Neural cell (in vitro differentiated cells): ENCODE measurements at regions not wholly inside any gene's neighbourhood (a gene's known extent, or its start where the extent isn't known, plus 50 kb on each side); places are given as distances from the start of the nearest gene placed in this dataset.

ENCODE experiments used
- H2AFZ ChIP-seq: fragments of 200-600, 300-800 bp; sonication (generic), shearing (Covaris generic); 2 replicates; pipeline ENCODE4 v1.6.0; 2014; ENCODE audit warnings: low read depth, mild to moderate bottlenecking, antibody characterized with exemption, low read length, moderate library complexity
- H3F3A ChIP-seq: fragments of 200-600 bp; shearing (Covaris generic); 2 replicates; pipeline ENCODE4 v1.6.1; 2016; ENCODE audit warnings: mild to moderate bottlenecking, moderate library complexity, mixed read lengths, antibody characterized with exemption, low read length; ENCODE audit not compliant: insufficient read depth, poor library complexity, severe bottlenecking
- H3K27ac ChIP-seq: fragments of 200-600, 300-800 bp; sonication (generic), shearing (Covaris generic); 2 replicates; pipeline ENCODE4 v1.5.1; 2014; ENCODE audit warnings: mild to moderate bottlenecking, low read length, moderate library complexity
- H3K27me3 ChIP-seq: fragments of 300-800, 200-600 bp; sonication (generic), shearing (Covaris generic); 2 replicates; pipeline ENCODE4 v1.6.0; 2014; ENCODE audit warnings: mild to moderate bottlenecking, low read depth, low read length, moderate library complexity; ENCODE audit not compliant: insufficient read depth
- H3K36me3 ChIP-seq: fragments of 300-800, 200-600 bp; sonication (generic), shearing (Covaris generic); 2 replicates; pipeline ENCODE4 v1.5.1; 2014; ENCODE audit warnings: mild to moderate bottlenecking, antibody characterized with exemption, low read length, moderate library complexity; ENCODE audit not compliant: insufficient read depth
- H3K4me2 ChIP-seq: fragments of 300-800, 200-600 bp; sonication (generic), shearing (Covaris generic); 2 replicates; pipeline ENCODE4 v1.6.0; 2014; ENCODE audit warnings: mild to moderate bottlenecking, low read length
- H3K4me3 ChIP-seq: fragments of 300-800, 200-600 bp; sonication (generic), shearing (Covaris generic); 2 replicates; pipeline ENCODE4 v1.5.1; 2014; ENCODE audit warnings: mild to moderate bottlenecking, low read length, moderate library complexity
- H3K79me2 ChIP-seq: fragments of 200-600 bp; shearing (Covaris generic); replicated peaks from 2 replicates; pipeline ENCODE4 v1.6.0; 2014; ENCODE audit warnings: mild to moderate bottlenecking, low read length, moderate library complexity; ENCODE audit not compliant: insufficient read depth
- H3K9ac ChIP-seq: fragments of 300-800, 200-600 bp; sonication (generic), shearing (Covaris generic); 2 replicates; pipeline ENCODE4 v1.6.1; 2016; ENCODE audit warnings: mild to moderate bottlenecking, low read length, mixed read lengths
- H3K9me2 ChIP-seq: fragments of 200-600 bp; shearing (Covaris generic); 2 replicates; pipeline ENCODE4 v1.6.1; 2016; ENCODE audit warnings: mild to moderate bottlenecking, low read length, mixed read lengths; ENCODE audit not compliant: insufficient read depth
- H3K9me3 ChIP-seq: fragments of 200-600, 300-800 bp; sonication (generic), shearing (Covaris generic); 2 replicates; pipeline ENCODE4 v1.6.1; 2016; ENCODE audit warnings: mild to moderate bottlenecking, mixed run types, low read length, moderate library complexity, mixed read lengths
- H4K20me1 ChIP-seq: fragments of 200-600 bp; shearing (Covaris generic); 2 replicates; pipeline ENCODE4 v1.6.1; 2016; ENCODE audit warnings: mild to moderate bottlenecking, mixed run types; ENCODE audit not compliant: insufficient read depth
- CTCF ChIP-seq: fragments of 450-650 bp; IDR thresholded peaks from 2 replicates; pipeline ENCODE4 v1.5.1; 2014; ENCODE audit warnings: antibody characterized with exemption, mild to moderate bottlenecking, moderate library complexity; ENCODE audit not compliant: poor library complexity, severe bottlenecking
- EP300 ChIP-seq: fragments of 450-650 bp; conservative IDR thresholded peaks from 2 replicates; pipeline ENCODE4 v1.6.1; 2014; ENCODE audit warnings: antibody characterized with exemption, mild to moderate bottlenecking, moderate library complexity; ENCODE audit not compliant: poor library complexity, severe bottlenecking
- EZH2 ChIP-seq: fragments of 200-600, 300-800 bp; shearing (Covaris generic), sonication (generic); IDR thresholded peaks from 2 replicates; pipeline ENCODE4 v1.6.1; 2014; ENCODE audit warnings: antibody characterized with exemption, low read length, borderline replicate concordance, mild to moderate bottlenecking; ENCODE audit not compliant: insufficient read depth, poor library complexity, severe bottlenecking
- MXI1 ChIP-seq: fragments of 450-650 bp; conservative IDR thresholded peaks from 2 replicates; pipeline ENCODE4 v1.6.1; 2014; ENCODE audit warnings: antibody characterized with exemption, mild to moderate bottlenecking; ENCODE audit not compliant: poor library complexity, severe bottlenecking
- POLR2AphosphoS5 ChIP-seq: IDR thresholded peaks from 2 replicates; pipeline ENCODE4 v1.6.1; 2012
- RAD21 ChIP-seq: fragments of 450-650 bp; conservative IDR thresholded peaks from 2 replicates; pipeline ENCODE4 v1.6.1; 2014; ENCODE audit warnings: antibody characterized with exemption, mild to moderate bottlenecking, moderate library complexity
- REST ChIP-seq: IDR thresholded peaks from 2 replicates; pipeline ENCODE4 v1.6.1; 2012; ENCODE audit warnings: borderline replicate concordance
- SMC3 ChIP-seq: fragments of 450-650 bp; conservative IDR thresholded peaks from 2 replicates; pipeline ENCODE4 v1.6.1; 2014; ENCODE audit warnings: antibody characterized with exemption, mild to moderate bottlenecking, moderate library complexity; ENCODE audit not compliant: poor library complexity
- TAF1 ChIP-seq: IDR thresholded peaks from 2 replicates; pipeline ENCODE4 v1.6.1; 2012; ENCODE audit warnings: low read depth

- Histone ChIP-seq H3K27me3 (no peaks in the 10 kb centered on the region), H2AFZ (no peak overlapping the region), H3K4me3 (no peak overlapping the region), H3K79me2 (no peaks in the 10 kb centered on the region), H3K9me2 (no peaks in the 10 kb centered on the region), H3K9ac (no peak overlapping the region), H3K27ac (no peak overlapping the region), H3F3A (no peaks in the 10 kb centered on the region), H4K20me1 (no peaks in the 10 kb centered on the region), H3K36me3 (no peaks in the 10 kb centered on the region), H3K4me2 (no peak overlapping the region), H3K9me3 (no peaks in the 10 kb centered on the region)
- TF ChIP-seq SMC3 (no peak), RAD21 (no peak), EP300 (no peak), EZH2 (no peak), REST (no peak), TAF1 (no peak), CTCF (no peak), MXI1 (no peak), POLR2AphosphoS5 (no peak)
Observed at GRCh38 chr13:76267216-76267615, 619.0 kb downstream of the KCTD12 start.

GRCh38 chr13:76266561-76266960 lies 619.6 kb downstream of the KCTD12 start:
- Histone ChIP-seq H3F3A (no peaks in the 10 kb centered on the region), H3K9me2 (no peaks in the 10 kb centered on the region), H3K36me3 (no peaks in the 10 kb centered on the region), H3K9me3 (no peaks in the 10 kb centered on the region), H3K4me3 (no peak overlapping the region), H3K79me2 (no peaks in the 10 kb centered on the region), H2AFZ (no peak overlapping the region), H3K27me3 (no peaks in the 10 kb centered on the region), H3K27ac (no peak overlapping the region), H3K9ac (no peak overlapping the region), H3K4me2 (no peak overlapping the region), H4K20me1 (no peaks in the 10 kb centered on the region)
- TF ChIP-seq RAD21 (no peak), SMC3 (no peak), CTCF (no peak), REST (no peak), MXI1 (no peak), TAF1 (no peak), EP300 (no peak), POLR2AphosphoS5 (no peak), EZH2 (no peak)
